ENCODE measurements at regions not wholly inside any gene's neighbourhood (a gene's known extent, or its start where the extent isn't known, plus 50 kb on each side); places are given as distances from the start of the nearest gene placed in this dataset.

GRCh38 chr18:28706397-28706796 is 529.5 kb upstream of the CDH2 start:
- no peak for DNase-seq (ENCODE audit: low read depth, low spot score)
- no peak for ATAC-seq
- Histone ChIP-seq H3K4me1 (ENCODE audit: control insufficient read depth, insufficient read depth, low read length) (no peaks in the 10 kb centered on the region), H3K9me3 (ENCODE audit: control insufficient read depth, insufficient read depth, low read depth, low read length) (no peaks in the 10 kb centered on the region), H3K27me3 (ENCODE audit: control insufficient read depth, insufficient read depth, low read length) (no peaks in the 10 kb centered on the region), H3K4me3 (ENCODE audit: low read depth in 2 of 2, low read length in 2 of 2) (no peak overlapping the region), H3K27ac (ENCODE audit: low read length) (no peak overlapping the region), H3K36me3 (ENCODE audit: control insufficient read depth, insufficient read depth, low read length) (no peaks in the 10 kb centered on the region)
- CTCF ChIA-PET = no interaction called here
- no peak for TF ChIP-seq CTCF (IDR thresholded peaks at IDR 0.05)
- no peak for TF ChIP-seq POLR2AphosphoS5 (IDR thresholded peaks at IDR 0.05; ENCODE audit: low read depth, low read length)
- TF ChIP-seq TCF7L2 (IDR thresholded peaks at IDR 0.05; ENCODE audit: low read depth, low read length) = no peak
- TF ChIP-seq, protein P1, sequence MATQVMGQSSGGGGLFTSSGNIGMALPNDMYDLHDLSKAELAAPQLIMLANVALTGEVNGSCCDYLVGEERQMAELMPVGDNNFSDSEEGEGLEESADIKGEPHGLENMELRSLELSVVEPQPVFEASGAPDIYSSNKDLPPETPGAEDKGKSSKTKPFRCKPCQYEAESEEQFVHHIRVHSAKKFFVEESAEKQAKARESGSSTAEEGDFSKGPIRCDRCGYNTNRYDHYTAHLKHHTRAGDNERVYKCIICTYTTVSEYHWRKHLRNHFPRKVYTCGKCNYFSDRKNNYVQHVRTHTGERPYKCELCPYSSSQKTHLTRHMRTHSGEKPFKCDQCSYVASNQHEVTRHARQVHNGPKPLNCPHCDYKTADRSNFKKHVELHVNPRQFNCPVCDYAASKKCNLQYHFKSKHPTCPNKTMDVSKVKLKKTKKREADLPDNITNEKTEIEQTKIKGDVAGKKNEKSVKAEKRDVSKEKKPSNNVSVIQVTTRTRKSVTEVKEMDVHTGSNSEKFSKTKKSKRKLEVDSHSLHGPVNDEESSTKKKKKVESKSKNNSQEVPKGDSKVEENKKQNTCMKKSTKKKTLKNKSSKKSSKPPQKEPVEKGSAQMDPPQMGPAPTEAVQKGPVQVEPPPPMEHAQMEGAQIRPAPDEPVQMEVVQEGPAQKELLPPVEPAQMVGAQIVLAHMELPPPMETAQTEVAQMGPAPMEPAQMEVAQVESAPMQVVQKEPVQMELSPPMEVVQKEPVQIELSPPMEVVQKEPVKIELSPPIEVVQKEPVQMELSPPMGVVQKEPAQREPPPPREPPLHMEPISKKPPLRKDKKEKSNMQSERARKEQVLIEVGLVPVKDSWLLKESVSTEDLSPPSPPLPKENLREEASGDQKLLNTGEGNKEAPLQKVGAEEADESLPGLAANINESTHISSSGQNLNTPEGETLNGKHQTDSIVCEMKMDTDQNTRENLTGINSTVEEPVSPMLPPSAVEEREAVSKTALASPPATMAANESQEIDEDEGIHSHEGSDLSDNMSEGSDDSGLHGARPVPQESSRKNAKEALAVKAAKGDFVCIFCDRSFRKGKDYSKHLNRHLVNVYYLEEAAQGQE (IDR thresholded peaks at IDR 0.05; ENCODE audit: insufficient read depth in 1 of 2, low read depth in 2 of 2, low read length in 1 of 2) = no peak
- TF ChIP-seq SIN3A (IDR thresholded peaks at IDR 0.05; ENCODE audit: borderline replicate concordance, insufficient read depth, low read depth, low read length) = no peak
- BruUV-seq (replicated peaks) = no TSS peak
- in situ Hi-C loops (cut with HindIII; ENCODE audit: low pct_unique_long_range_greater_than_20kb, low sequenced_read_pairs) (no loop called here), intact Hi-C loops (cut with micrococcal nuclease; ENCODE audit: unreplicated experiment) (no loop called here)
- POLR2A ChIA-PET = no interaction called here

DNA sequence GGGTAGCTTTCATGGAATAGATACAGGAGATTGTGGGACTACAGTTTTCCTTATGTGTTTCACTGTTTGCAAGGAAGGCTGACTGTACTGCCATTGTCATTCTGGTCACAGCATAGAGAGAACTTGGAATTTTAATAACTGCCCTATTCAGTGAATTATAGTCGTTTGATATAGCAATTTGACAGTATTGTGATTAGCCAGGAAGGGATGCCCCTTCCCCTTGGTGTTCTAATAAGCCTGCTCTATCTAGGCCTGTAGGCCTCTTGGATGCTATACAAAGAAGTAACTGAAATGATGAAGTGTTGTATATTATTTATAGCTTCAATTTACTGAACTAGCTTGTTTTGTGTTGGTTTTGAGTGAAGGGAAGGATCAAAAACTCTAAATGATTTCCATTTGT is 528.6 kb upstream of the CDH2 start:
- POLR2A ChIA-PET = no interaction called here
- no peak overlapping the region for H3K27ac ChIP-seq (ENCODE audit: low read length)
- ATAC-seq = no peak
- no peaks in the 10 kb centered on the region for H3K9me3 ChIP-seq (ENCODE audit: control insufficient read depth, insufficient read depth, low read depth, low read length)
- CTCF ChIA-PET = interaction anchor here (0.8 kb wide), 1 partner anchor 13 kb away, joined by 3 read pairs; no protein-coding TSS in a partner anchor
- H3K27me3 ChIP-seq (ENCODE audit: control insufficient read depth, insufficient read depth, low read length) = no peaks in the 10 kb centered on the region
- no peak for DNase-seq (ENCODE audit: low read depth, low spot score)
- BruUV-seq (replicated peaks) = no TSS peak
- no peaks in the 10 kb centered on the region for H3K36me3 ChIP-seq (ENCODE audit: control insufficient read depth, insufficient read depth, low read length)
- TF ChIP-seq CTCF (IDR thresholded peaks at IDR 0.05) (no peak), POLR2AphosphoS5 (IDR thresholded peaks at IDR 0.05; ENCODE audit: low read depth, low read length) (no peak), SIN3A (IDR thresholded peaks at IDR 0.05; ENCODE audit: borderline replicate concordance, insufficient read depth, low read depth, low read length) (no peak), TCF7L2 (IDR thresholded peaks at IDR 0.05; ENCODE audit: low read depth, low read length) (no peak)
- TF ChIP-seq, protein P1 (IDR thresholded peaks at IDR 0.05; ENCODE audit: insufficient read depth in 1 of 2, low read depth in 2 of 2, low read length in 1 of 2) = no peak
- intact Hi-C loops (cut with micrococcal nuclease; ENCODE audit: unreplicated experiment) = no loop called here
- in situ Hi-C loops (cut with HindIII; ENCODE audit: low pct_unique_long_range_greater_than_20kb, low sequenced_read_pairs) = no loop called here
- no peaks in the 10 kb centered on the region for H3K4me1 ChIP-seq (ENCODE audit: control insufficient read depth, insufficient read depth, low read length)
- no peak overlapping the region for H3K4me3 ChIP-seq (ENCODE audit: low read depth in 2 of 2, low read length in 2 of 2)

Data from Panc1 (cell line).